WTC11 (cell line): ENCODE measurements at regions not wholly inside any gene's neighbourhood (a gene's known extent, or its start where the extent isn't known, plus 50 kb on each side); places are given as distances from the start of the nearest gene placed in this dataset.

Source experiments
- ATF2 ChIP-seq: sonication (generic); formaldehyde crosslinking; IDR thresholded peaks from 2 replicates; pipeline ENCODE4 v1.8.1; 2022; ENCODE audit warnings: low read depth, missing genetic modification reagents, borderline replicate concordance
- CBFB ChIP-seq: sonication (generic); formaldehyde crosslinking; IDR thresholded peaks from 2 replicates; pipeline ENCODE4 v1.8.1; 2022; ENCODE audit warnings: mild to moderate bottlenecking, low read depth, missing genetic modification reagents
- CTCF ChIP-seq: fragments of 200-600 bp; IDR thresholded peaks from 2 replicates; pipeline ENCODE4 v1.8.0; 2022; ENCODE audit warnings: antibody characterized with exemption
- E2F1 ChIP-seq: sonication (generic); formaldehyde crosslinking; IDR thresholded peaks from 2 replicates; pipeline ENCODE4 v1.8.0; 2022; ENCODE audit warnings: mild to moderate bottlenecking, missing genetic modification reagents
- FOXP1 ChIP-seq: sonication (generic); formaldehyde crosslinking; IDR thresholded peaks from 2 replicates; pipeline ENCODE4 v1.8.0; 2022; ENCODE audit warnings: missing genetic modification reagents, mild to moderate bottlenecking, moderate library complexity, borderline replicate concordance
- JUN ChIP-seq: sonication (generic); formaldehyde crosslinking; IDR thresholded peaks from 2 replicates; pipeline ENCODE4 v1.8.0; 2023; ENCODE audit warnings: mild to moderate bottlenecking, missing genetic modification reagents
- NR2C2 ChIP-seq: sonication (generic); formaldehyde crosslinking; IDR thresholded peaks from 2 replicates; pipeline ENCODE4 v1.8.0; 2022; ENCODE audit warnings: mild to moderate bottlenecking, missing genetic modification reagents
- RELA ChIP-seq: sonication (generic); formaldehyde crosslinking; IDR thresholded peaks from 2 replicates; pipeline ENCODE4 v1.8.1; 2022; ENCODE audit warnings: missing genetic modification reagents, mild to moderate bottlenecking, borderline replicate concordance
- SOX15 ChIP-seq: fragments of 250-450 bp; sonication (Bioruptor Pico); IDR thresholded peaks from 2 replicates; pipeline ENCODE4 v1.9.0; 2021; ENCODE audit warnings: mild to moderate bottlenecking
- USF2 ChIP-seq: sonication (generic); formaldehyde crosslinking; IDR thresholded peaks from 2 replicates; pipeline ENCODE4 v1.8.1; 2023; ENCODE audit warnings: mild to moderate bottlenecking, missing genetic modification reagents, moderate library complexity
- ZNF317 ChIP-seq: sonication (generic); formaldehyde crosslinking; IDR thresholded peaks from 2 replicates; pipeline ENCODE4 v1.8.1; 2023; ENCODE audit warnings: low read depth, mild to moderate bottlenecking, moderate library complexity, missing genetic modification reagents, borderline replicate concordance

GRCh38 chr7:16267953-16268820, 153.2 kb downstream of the CRPPA start:
- TF ChIP-seq CTCF = no peak
- TF ChIP-seq JUN = no peak
- no peak for TF ChIP-seq FOXP1 (CRISPR knock-in tag)
- TF ChIP-seq SOX15 (CRISPR knock-in tag) = no peak
- TF ChIP-seq ATF2 (CRISPR knock-in tag) = no peak
- no peak for TF ChIP-seq NR2C2 (CRISPR knock-in tag)
- no peak for TF ChIP-seq E2F1 (CRISPR knock-in tag)
- no peak for TF ChIP-seq RELA (CRISPR knock-in tag)
- TF ChIP-seq ZNF317 (CRISPR knock-in tag) = no peak
- no peak for TF ChIP-seq USF2 (CRISPR knock-in tag)
- no peak for TF ChIP-seq CBFB
